RKO (cell line): ENCODE measurements at regions not wholly inside any gene's neighbourhood (a gene's known extent, or its start where the extent isn't known, plus 50 kb on each side); places are given as distances from the start of the nearest gene placed in this dataset.
"Not testable (repeated sequence)": the region's sequence is repeated elsewhere in the genome, so short reads cannot be mapped to it uniquely, and the experiment has no call there.

Source experiments
- DNase-seq: peaks from one replicate; pipeline ENCODE4 v3.0.0-alpha.2; 2016; ENCODE audit warnings: low spot score

GRCh38 chr11:38582151-38582550, 1984.1 kb upstream of the RAG2 start:
- no peak for DNase-seq

GRCh38 chr11:38577769-38578168, 1979.7 kb upstream of the RAG2 start:
- DNase-seq: no peak

- DNase-seq: no peak
Measured at GRCh38 chr11:38562562-38562961, 1964.5 kb upstream of the RAG2 start.

- DNase-seq: no peak
Measured at GRCh38 chr11:38553148-38553547, 1955.1 kb upstream of the RAG2 start.

GRCh38 chr11:38547462-38547861, 1949.4 kb upstream of the RAG2 start:
- DNase-seq: peak; percentile 0

GRCh38 chr11:38543986-38544385, 1946.0 kb upstream of the RAG2 start:
- DNase-seq: no peak

- DNase-seq: no peak
Measured at GRCh38 chr11:38543311-38543710, 1945.3 kb upstream of the RAG2 start.

GRCh38 chr11:38538866-38539680, 1941.0 kb upstream of the RAG2 start:
- DNase-seq: no peak

- no peak for DNase-seq
Measured at GRCh38 chr11:38530226-38530625, 1932.2 kb upstream of the RAG2 start.

GRCh38 chr11:38524945-38525344, 1926.9 kb upstream of the RAG2 start:
- no peak for DNase-seq

- DNase-seq: no peak
Measured at GRCh38 chr11:38517991-38518390, 1920.0 kb upstream of the RAG2 start.

- not testable (repeated sequence) for DNase-seq
Measured at GRCh38 chr11:38512830-38513229, 1914.8 kb upstream of the RAG2 start.

- DNase-seq: no peak
Measured at GRCh38 chr11:38510041-38510440, 1912.0 kb upstream of the RAG2 start.

- no peak for DNase-seq
Measured at GRCh38 chr11:38503876-38504275, 1905.8 kb upstream of the RAG2 start.

- DNase-seq: no peak
Measured at GRCh38 chr11:38498721-38499120, 1900.7 kb upstream of the RAG2 start.

- DNase-seq: no peak
Measured at GRCh38 chr11:38491986-38492385, 1894.0 kb upstream of the RAG2 start.

- DNase-seq: no peak
Measured at GRCh38 chr11:38481391-38481790, 1883.4 kb upstream of the RAG2 start.

- DNase-seq: no peak
Measured at GRCh38 chr11:38476808-38477575, 1879.0 kb upstream of the RAG2 start.

GRCh38 chr11:38461751-38462150, 1863.7 kb upstream of the RAG2 start:
- DNase-seq: no peak

- DNase-seq: no peak
Measured at GRCh38 chr11:38460896-38461295, 1862.9 kb upstream of the RAG2 start.

GRCh38 chr11:38460429-38460828, 1862.4 kb upstream of the RAG2 start:
- DNase-seq: no peak

- no peak for DNase-seq
Measured at GRCh38 chr11:38456371-38456770, 1858.3 kb upstream of the RAG2 start.

- DNase-seq: no peak
Measured at GRCh38 chr11:38448284-38448683, 1850.2 kb upstream of the RAG2 start.
